Pancreas (tissue), 10 donors: ENCODE measurements at regions not wholly inside any gene's neighbourhood (a gene's known extent, or its start where the extent isn't known, plus 50 kb on each side); places are given as distances from the start of the nearest gene placed in this dataset.
A peak's percentile ranks its signal among the peaks of the same experiment; 100 is the strongest.

Experiments used
- ATAC-seq, 4 donors: fragments of 200-7000 bp; cut with Tn5 transposase; one replicate each; pipeline versions ENCODE4 v1.8.0 to v1.9.1; 2020; ENCODE audit warnings: mild to moderate bottlenecking in 4 of 4, moderate library complexity in 4 of 4
- DNase-seq, 6 donors: peaks; one replicate each; pipeline ENCODE4 v3.0.0-alpha.2; 2020
- FAIRE-seq: peaks from 2 replicates; lab custom pipeline; 2012; peaks lifted over from hg19 to GRCh38; lab: Jason Lieb, UNC
- H3K27ac ChIP-seq, 4 donors: fragments of 200-600 bp; sonication (generic); 1 replicate in 3 of 4; 2 replicates in 1 of 4; pipeline versions ENCODE4 v1.5.0 to v1.8.0; 2020
- H3K27me3 ChIP-seq, 4 donors: fragments of 200-600 bp; one replicate each; pipeline ENCODE4 v1.8.0; 2021
- H3K36me3 ChIP-seq, 3 donors: fragments of 200-600 bp; sonication (generic) in 1 of 3; one replicate each; pipeline versions ENCODE4 v1.5.0 to v1.8.0; 2020 to 2021
- H3K4me1 ChIP-seq, 3 donors: fragments of 200-600 bp; one replicate each; pipeline ENCODE4 v1.8.0; 2021
- H3K4me3 ChIP-seq, 4 donors: fragments of 200-600 bp; sonication (generic) in 2 of 4; one replicate each; pipeline versions ENCODE4 v1.5.0 to v1.8.0; 2020 to 2021
- H3K9me3 ChIP-seq, 4 donors: fragments of 200-600 bp; one replicate each; pipeline ENCODE4 v1.8.0; 2021
- CTCF ChIP-seq, 4 donors: fragments of 200-600 bp; sonication (generic) in 3 of 4; IDR thresholded peaks; one replicate each; pipeline versions ENCODE4 v1.5.0 to v1.8.0; 2021; ENCODE audit warnings: antibody characterized with exemption in 4 of 4
- WGBS, 2 donors: extraction: QIAGEN DNeasy Blood & Tissue Kit; methylation state at CpG; one replicate each; pipeline ENCODE4 v1.1.7; 2013; 5-methylcytosine and 5-hydroxymethylcytosine counted together
- intact Hi-C, 3 donors: fragments of 100-400 bp; cut with DNase I; formaldehyde crosslinking; loops; one replicate each; pipeline versions ENCODE4 v1.11.1 to v1.14.2; 2022
- donor health status: healthy with polysubstance abuse.
- donor health status: DM: no; HTN: no; CAD: no; lungs with moderate emphysema.
- donor health status: DM: no; HTN: no; CAD: no.
- donor health status: control.
- donor health status: control.
- donor health status: Bipolar disorder and iron deficiency.
- donor health status: DM: yes; HTN: yes; CAD: no.
- donor health status: DM: no; HTN: no; CAD: no.
- donor health status: DM: no; HTN: no; CAD: no.
- donor health status: DM: yes; HTN: yes; CAD: no.

- Histone ChIP-seq H3K27me3 (no peaks in the 10 kb centered on the region), H3K27ac (no peak overlapping the region), H3K4me3 (no peak overlapping the region), H3K9me3 (no peaks in the 10 kb centered on the region), H3K36me3 (no peaks in the 10 kb centered on the region), H3K4me1 (no peaks in the 10 kb centered on the region)
- DNase-seq, result no peak
- ATAC-seq, result no peak
- TF ChIP-seq CTCF (IDR thresholded peaks at IDR 0.05), result no peak
- intact Hi-C loops, result no loop called here
- FAIRE-seq, result no peak
- WGBS, 2 donors, result 72 to 80% methylated on average over 10 of the region's 10 CpGs
Measured at GRCh38 chr10:128318366-128318765, 192.1 kb upstream of the MKI67 start.

- H3K4me1 ChIP-seq, result no peaks in the 10 kb centered on the region
- intact Hi-C loops, result no loop called here
- no peak for TF ChIP-seq CTCF (IDR thresholded peaks at IDR 0.05)
- WGBS, 2 donors, result 40 to 44% methylated on average over 4 of the region's 4 CpGs
- H3K36me3 ChIP-seq, result no peaks in the 10 kb centered on the region
- H3K27ac ChIP-seq, result no peak overlapping the region
- FAIRE-seq (no peak), DNase-seq (no peak), ATAC-seq (no peak)
- H3K9me3 ChIP-seq, result no peaks in the 10 kb centered on the region
- no peaks in the 10 kb centered on the region for H3K27me3 ChIP-seq
- H3K4me3 ChIP-seq, result no peak overlapping the region
Measured at GRCh38 chr10:128318913-128319312, 192.7 kb upstream of the MKI67 start.

- no peak for FAIRE-seq
- Histone ChIP-seq H3K27ac (no peak overlapping the region), H3K4me1 (no peaks in the 10 kb centered on the region), H3K36me3 (no peaks in the 10 kb centered on the region), H3K27me3 (no peaks in the 10 kb centered on the region), H3K4me3 (no peak overlapping the region), H3K9me3 (no peaks in the 10 kb centered on the region)
- no peak for ATAC-seq
- 53 to 60% methylated on average over 7 of the region's 7 CpGs for WGBS, 2 donors
- TF ChIP-seq CTCF (IDR thresholded peaks at IDR 0.05), result no peak
- intact Hi-C loops, result no loop called here
- no peak for DNase-seq
Measured at GRCh38 chr10:128322106-128322505, 195.9 kb upstream of the MKI67 start.

GRCh38 chr10:128322950-128323349 is 196.7 kb upstream of the MKI67 start:
- H3K4me1 ChIP-seq, result no peaks in the 10 kb centered on the region
- H3K4me3 ChIP-seq, result no peak overlapping the region
- H3K27ac ChIP-seq, result no peak overlapping the region
- intact Hi-C loops, result no loop called here
- 35 to 37% methylated on average over 1 of the region's 1 CpG for WGBS, 2 donors
- no peak for TF ChIP-seq CTCF (IDR thresholded peaks at IDR 0.05)
- DNase-seq, result no peak
- no peak for ATAC-seq
- H3K27me3 ChIP-seq, result no peaks in the 10 kb centered on the region
- peaks cover 0 to 3% (median 0%) of the 10 kb centered on the region in 4 donors for H3K9me3 ChIP-seq
- no peak for FAIRE-seq
- no peaks in the 10 kb centered on the region for H3K36me3 ChIP-seq

- no peak for DNase-seq
Measured at GRCh38 chr10:128324058-128324827, 198.0 kb upstream of the MKI67 start.

More at GRCh38 chr10:128324058-128324827, 198.0 kb upstream of the MKI67 start:
- H3K4me3 ChIP-seq, result no peak overlapping the region
- no peaks in the 10 kb centered on the region for H3K27me3 ChIP-seq
- H3K9me3 ChIP-seq, result peaks cover 0 to 3% (median 0%) of the 10 kb centered on the region in 4 donors
- ATAC-seq, result peak in 3 of 4 donors; percentile 38 to 48 (median 47)
- H3K4me1 ChIP-seq, result no peaks in the 10 kb centered on the region
- TF ChIP-seq CTCF (IDR thresholded peaks at IDR 0.05), result no peak
- FAIRE-seq, result no peak
- intact Hi-C loops, result no loop called here
- no peaks in the 10 kb centered on the region for H3K36me3 ChIP-seq
- no peak overlapping the region for H3K27ac ChIP-seq
- 34 to 44% methylated on average over 14 of the region's 14 CpGs for WGBS, 2 donors
